Tibial nerve (tissue), 4 donors: ENCODE measurements at regions not wholly inside any gene's neighbourhood (a gene's known extent, or its start where the extent isn't known, plus 50 kb on each side); places are given as distances from the start of the nearest gene placed in this dataset.

ENCODE experiments used
- DNase-seq, 2 donors: peaks; one replicate each; pipeline ENCODE4 v3.0.0-alpha.2; 2019; ENCODE audit warnings: low spot score in 2 of 2
- H3K27ac ChIP-seq, 4 donors: fragments of 200-600 bp; sonication (generic) in 3 of 4; one replicate each; pipeline ENCODE4 v1.5.1; 2017 to 2019; ENCODE audit warnings: mild to moderate bottlenecking in 1 of 4
- H3K27me3 ChIP-seq, 2 donors: fragments of 200-600 bp; sonication (generic) in 1 of 2; one replicate each; pipeline versions ENCODE4 v1.5.1 to v1.6.0; 2017 to 2019
- H3K36me3 ChIP-seq, 3 donors: fragments of 200-600 bp; sonication (generic); one replicate each; pipeline ENCODE4 v1.5.1; 2018 to 2019
- H3K4me1 ChIP-seq, 4 donors: fragments of 200-600 bp; sonication (generic) in 3 of 4; one replicate each; pipeline ENCODE4 v1.5.1; 2017 to 2019
- H3K4me3 ChIP-seq, 4 donors: fragments of 200-600 bp; sonication (generic) in 3 of 4; one replicate each; pipeline ENCODE4 v1.5.1; 2017 to 2019; ENCODE audit warnings: mild to moderate bottlenecking in 1 of 4, moderate library complexity in 1 of 4
- H3K9me3 ChIP-seq, 4 donors: fragments of 200-600 bp; sonication (generic) in 3 of 4; one replicate each; pipeline ENCODE4 v1.5.1; 2017 to 2019
- EP300 ChIP-seq, 2 donors: sonication (generic); formaldehyde crosslinking; IDR thresholded peaks; one replicate each; pipeline ENCODE4 v1.6.1; 2017; ENCODE audit warnings: antibody characterized with exemption in 2 of 2, mild to moderate bottlenecking in 1 of 2
- POLR2A ChIP-seq, 2 donors: fragments of 450-650 bp; IDR thresholded peaks; one replicate each; pipeline ENCODE4 v1.6.1; 2017; ENCODE audit warnings: antibody characterized with exemption in 2 of 2, mild to moderate bottlenecking in 2 of 2, moderate library complexity in 2 of 2
- WGBS, 2 donors: methylation state at CpG; one replicate each; pipeline ENCODE4 v1.1.5; 2018; 5-methylcytosine and 5-hydroxymethylcytosine counted together
- TF ChIP-seq, protein P1 (sequence below), 5 experiments: fragments of 200-600 bp in 3 of 5; fragments of 450-650 bp in 2 of 5; sonication (generic) in 3 of 5; IDR thresholded peaks; one replicate each; pipeline ENCODE4 v1.5.1; 2016 to 2019; ENCODE audit warnings: antibody characterized with exemption in 5 of 5, mild to moderate bottlenecking in 3 of 5, moderate library complexity in 2 of 5

DNA sequence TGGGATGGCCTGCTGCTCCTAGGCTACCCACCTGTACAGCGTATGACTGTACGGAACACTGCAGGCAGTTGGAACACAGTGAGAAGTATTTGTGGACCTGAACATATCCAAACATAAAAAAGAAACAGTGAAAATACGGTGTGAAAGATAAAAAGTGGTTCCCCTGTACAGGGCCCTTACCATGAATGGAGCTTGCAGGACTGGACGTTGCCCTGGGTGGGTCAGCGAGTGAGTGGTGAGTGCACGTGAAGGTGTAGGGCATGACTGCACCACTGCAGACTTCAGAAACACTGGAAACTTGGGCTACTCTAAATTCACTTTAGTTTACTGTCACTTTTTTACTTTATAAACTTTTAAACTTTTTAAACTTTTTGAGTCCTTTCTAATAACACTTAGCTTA is 71.2 kb upstream of the SLC6A6 start:
- H3K4me1 ChIP-seq, result no peaks in the 10 kb centered on the region
- 83 to 86% methylated on average over 6 of the region's 6 CpGs for WGBS, 2 donors
- H3K36me3 ChIP-seq, result no peaks in the 10 kb centered on the region
- no peaks in the 10 kb centered on the region for H3K27me3 ChIP-seq
- DNase-seq, result no peak
- H3K4me3 ChIP-seq, result no peak overlapping the region
- H3K27ac ChIP-seq, result no peak overlapping the region
- no peak for TF ChIP-seq POLR2A (IDR thresholded peaks at IDR 0.05)
- no peak for TF ChIP-seq EP300 (IDR thresholded peaks at IDR 0.05)
- TF ChIP-seq, protein P1, sequence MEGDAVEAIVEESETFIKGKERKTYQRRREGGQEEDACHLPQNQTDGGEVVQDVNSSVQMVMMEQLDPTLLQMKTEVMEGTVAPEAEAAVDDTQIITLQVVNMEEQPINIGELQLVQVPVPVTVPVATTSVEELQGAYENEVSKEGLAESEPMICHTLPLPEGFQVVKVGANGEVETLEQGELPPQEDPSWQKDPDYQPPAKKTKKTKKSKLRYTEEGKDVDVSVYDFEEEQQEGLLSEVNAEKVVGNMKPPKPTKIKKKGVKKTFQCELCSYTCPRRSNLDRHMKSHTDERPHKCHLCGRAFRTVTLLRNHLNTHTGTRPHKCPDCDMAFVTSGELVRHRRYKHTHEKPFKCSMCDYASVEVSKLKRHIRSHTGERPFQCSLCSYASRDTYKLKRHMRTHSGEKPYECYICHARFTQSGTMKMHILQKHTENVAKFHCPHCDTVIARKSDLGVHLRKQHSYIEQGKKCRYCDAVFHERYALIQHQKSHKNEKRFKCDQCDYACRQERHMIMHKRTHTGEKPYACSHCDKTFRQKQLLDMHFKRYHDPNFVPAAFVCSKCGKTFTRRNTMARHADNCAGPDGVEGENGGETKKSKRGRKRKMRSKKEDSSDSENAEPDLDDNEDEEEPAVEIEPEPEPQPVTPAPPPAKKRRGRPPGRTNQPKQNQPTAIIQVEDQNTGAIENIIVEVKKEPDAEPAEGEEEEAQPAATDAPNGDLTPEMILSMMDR (IDR thresholded peaks at IDR 0.05), result no peak
- no peaks in the 10 kb centered on the region for H3K9me3 ChIP-seq

DNA sequence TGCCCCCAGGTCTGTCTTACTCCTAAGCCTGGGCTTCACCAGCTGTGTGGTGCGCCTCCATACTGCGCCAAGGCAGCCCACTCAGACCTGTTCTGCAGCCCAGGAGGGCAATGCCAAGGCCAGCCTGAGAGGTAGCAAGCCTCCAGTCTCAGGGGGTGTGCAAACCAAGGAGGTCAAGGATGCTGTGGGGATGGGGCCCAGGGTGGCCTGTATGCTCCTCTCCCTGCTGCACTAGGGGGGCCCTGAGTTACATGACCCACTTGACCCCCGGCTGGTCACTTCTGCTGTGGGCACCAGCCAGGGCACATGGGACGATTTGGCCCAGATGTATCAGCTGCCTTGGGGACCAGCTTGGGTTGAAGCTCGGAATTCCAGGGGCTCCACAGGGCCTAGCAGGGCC is 70.0 kb upstream of the SLC6A6 start:
- Histone ChIP-seq H3K9me3 (no peaks in the 10 kb centered on the region), H3K36me3 (no peaks in the 10 kb centered on the region), H3K4me3 (no peak overlapping the region), H3K4me1 (no peaks in the 10 kb centered on the region), H3K27me3 (no peaks in the 10 kb centered on the region), H3K27ac (no peak overlapping the region)
- WGBS, 2 donors, result 97 to 100% methylated on average over 4 to 5 of the region's 5 CpGs
- TF ChIP-seq EP300 (IDR thresholded peaks at IDR 0.05) (no peak), POLR2A (IDR thresholded peaks at IDR 0.05) (no peak)
- TF ChIP-seq, protein P1 (IDR thresholded peaks at IDR 0.05), result no peak
- no peak for DNase-seq

DNA sequence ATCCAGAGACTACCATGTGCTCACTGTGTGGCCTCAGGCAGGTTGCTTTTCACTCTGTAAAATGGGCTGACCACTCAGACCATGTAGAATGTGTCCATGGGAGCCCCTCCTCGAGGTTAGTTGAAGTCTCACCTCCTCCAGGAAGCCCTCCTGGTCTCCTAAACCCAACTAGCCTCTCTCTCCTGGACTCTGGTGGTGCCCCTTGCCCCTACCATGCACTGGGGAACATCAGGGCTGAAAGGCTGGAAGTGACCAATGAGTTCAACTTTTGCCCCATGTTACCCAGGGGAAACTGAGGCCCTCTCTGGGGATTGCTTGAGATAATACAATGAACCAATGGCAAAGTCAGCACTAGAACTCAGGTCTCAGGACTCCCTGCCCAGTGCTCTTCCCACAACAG is 69.2 kb upstream of the SLC6A6 start:
- H3K4me3 ChIP-seq, result no peak overlapping the region
- no peak for DNase-seq
- H3K4me1 ChIP-seq, result no peaks in the 10 kb centered on the region
- no peaks in the 10 kb centered on the region for H3K27me3 ChIP-seq
- WGBS, 2 donors, result 86 to 100% methylated on average over 1 of the region's 1 CpG
- no peaks in the 10 kb centered on the region for H3K36me3 ChIP-seq
- no peaks in the 10 kb centered on the region for H3K9me3 ChIP-seq
- no peak for TF ChIP-seq EP300 (IDR thresholded peaks at IDR 0.05)
- TF ChIP-seq, protein P1 (IDR thresholded peaks at IDR 0.05), result no peak
- no peak for TF ChIP-seq POLR2A (IDR thresholded peaks at IDR 0.05)
- H3K27ac ChIP-seq, result no peak overlapping the region

DNA sequence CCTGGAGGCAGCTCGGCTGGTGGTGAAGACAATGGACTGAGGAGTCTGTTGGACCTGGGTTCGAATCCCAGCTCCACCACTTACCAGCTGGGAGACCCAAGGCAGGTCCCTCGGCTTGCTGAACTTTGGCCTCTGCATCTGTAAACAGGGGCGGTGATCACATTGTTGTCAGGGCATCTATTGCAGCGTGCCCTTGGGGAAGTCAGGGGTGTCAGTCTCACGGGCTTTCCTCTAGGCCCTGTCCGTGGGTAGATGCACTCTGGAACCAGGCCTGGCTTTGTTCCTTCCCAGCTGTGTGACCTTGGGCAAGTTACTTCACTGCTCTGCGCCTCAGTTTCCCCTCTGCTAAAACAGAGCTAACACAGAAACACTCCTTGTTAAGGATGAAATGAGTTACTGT is 68.8 kb upstream of the SLC6A6 start:
- Histone ChIP-seq H3K4me3 (no peak overlapping the region), H3K36me3 (no peaks in the 10 kb centered on the region), H3K4me1 (no peaks in the 10 kb centered on the region), H3K27ac (no peak overlapping the region), H3K27me3 (no peaks in the 10 kb centered on the region), H3K9me3 (no peaks in the 10 kb centered on the region)
- 72 to 80% methylated on average over 8 of the region's 8 CpGs for WGBS, 2 donors
- no peak for DNase-seq
- TF ChIP-seq POLR2A (IDR thresholded peaks at IDR 0.05) (no peak), EP300 (IDR thresholded peaks at IDR 0.05) (no peak)
- TF ChIP-seq, protein P1 (IDR thresholded peaks at IDR 0.05), result no peak

DNA sequence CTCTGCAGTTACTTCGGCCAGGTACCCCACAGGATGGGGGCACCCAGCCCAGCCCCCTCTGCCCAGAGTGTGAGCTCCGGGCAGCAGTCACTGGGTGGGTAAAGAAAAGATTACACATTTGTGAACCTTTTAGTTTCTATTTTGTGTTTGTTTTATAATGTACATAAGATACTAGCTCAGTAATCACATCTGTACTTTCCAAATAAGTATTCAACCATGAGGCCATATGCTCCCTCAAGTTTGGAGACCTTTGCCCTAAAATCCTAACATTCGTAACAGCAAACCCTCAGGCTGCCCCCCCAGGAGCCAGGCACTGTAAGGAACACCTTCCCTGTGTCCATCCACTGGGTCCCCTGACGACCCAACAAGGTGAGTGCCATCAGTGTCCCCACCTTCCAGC is 68.3 kb upstream of the SLC6A6 start:
- no peak overlapping the region for H3K4me3 ChIP-seq
- no peaks in the 10 kb centered on the region for H3K27me3 ChIP-seq
- H3K4me1 ChIP-seq, result no peaks in the 10 kb centered on the region
- DNase-seq, result no peak
- 65 to 74% methylated on average over 4 of the region's 4 CpGs for WGBS, 2 donors
- no peak overlapping the region for H3K27ac ChIP-seq
- H3K36me3 ChIP-seq, result no peaks in the 10 kb centered on the region
- H3K9me3 ChIP-seq, result no peaks in the 10 kb centered on the region
- no peak for TF ChIP-seq POLR2A (IDR thresholded peaks at IDR 0.05)
- no peak for TF ChIP-seq EP300 (IDR thresholded peaks at IDR 0.05)
- TF ChIP-seq, protein P1 (IDR thresholded peaks at IDR 0.05), result no peak
